ENCODE measurements at regions not wholly inside any gene's neighbourhood (a gene's known extent, or its start where the extent isn't known, plus 50 kb on each side); places are given as distances from the start of the nearest gene placed in this dataset.

DNA sequence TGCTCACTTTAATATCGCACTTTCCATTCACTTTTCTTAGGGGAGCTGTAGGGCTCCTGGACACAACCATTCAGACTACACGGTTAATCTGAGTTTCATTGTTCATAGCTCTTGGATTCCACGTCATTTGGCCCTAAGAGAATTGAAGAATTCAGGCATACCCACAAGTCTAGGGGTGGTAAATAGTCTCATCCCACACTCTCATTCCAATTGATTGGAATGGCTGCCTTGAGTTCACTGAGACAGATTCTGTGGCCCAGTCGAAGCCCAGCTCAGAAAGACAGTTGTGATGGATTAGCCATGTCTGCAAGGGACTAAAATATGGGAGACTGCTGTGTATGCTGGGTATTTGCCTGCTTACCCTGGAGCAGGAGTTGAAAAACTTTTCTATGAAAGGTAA, 124.6 kb downstream of the TFCP2L1 start:
- no peaks in the 10 kb centered on the region for H3K4me1 ChIP-seq (ENCODE audit: control insufficient read depth, extremely low read depth, insufficient read depth, low read length)
- no peaks in the 10 kb centered on the region for H3K27me3 ChIP-seq (ENCODE audit: control insufficient read depth in 2 of 2, insufficient read depth in 2 of 2, low read length in 2 of 2)
- no peak for FAIRE-seq
- ChIA-PET CTCF (interaction anchor here (0.6 to 2.0 kb wide), 3 partner anchors 9 to 156 kb away, joined by 3 to 5 read pairs (median 3); no protein-coding TSS in a partner anchor), POLR2A (no interaction called here)
- dilution Hi-C loops (cut with MboI; ENCODE audit: extremely low pct_ligation_motif_present, low sequenced_read_pairs) = no loop called here
- no peak overlapping the region for H2AFZ ChIP-seq (ENCODE audit: low read depth, low read length)
- H3K4me3 ChIP-seq (replicated peaks in 1 of 3; ENCODE audit: insufficient read depth in 1 of 3, low read depth in 1 of 3, low read length in 3 of 3) = no peak overlapping the region
- H3K9ac ChIP-seq (replicated peaks; ENCODE audit: extremely low read depth, insufficient read depth, low read length) = no peak overlapping the region
- intact Hi-C loops (cut with micrococcal nuclease) = no loop called here
- no peaks in the 10 kb centered on the region for H4K20me1 ChIP-seq (replicated peaks; ENCODE audit: control insufficient read depth, extremely low read depth, insufficient read depth, low read length)
- TF ChIP-seq EZH2 (IDR thresholded peaks at IDR 0.05; ENCODE audit: borderline replicate concordance, low read depth, low read length, severe bottlenecking) (no peak), POLR2A (IDR thresholded peaks at IDR 0.05; ENCODE audit: low read depth, low read length) (no peak), FOS (IDR thresholded peaks at IDR 0.05; ENCODE audit: borderline replicate concordance, insufficient read depth, low read length) (no peak)
- TF ChIP-seq, protein P1, sequence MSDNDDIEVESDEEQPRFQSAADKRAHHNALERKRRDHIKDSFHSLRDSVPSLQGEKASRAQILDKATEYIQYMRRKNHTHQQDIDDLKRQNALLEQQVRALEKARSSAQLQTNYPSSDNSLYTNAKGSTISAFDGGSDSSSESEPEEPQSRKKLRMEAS (IDR thresholded peaks at IDR 0.05; ENCODE audit: insufficient read depth, insufficient read length) = no peak
- no peak for DNase-seq (ENCODE audit: low read depth, low spot score)
- peaks cover 2% of the 10 kb centered on the region for H3K9me3 ChIP-seq (replicated peaks; ENCODE audit: control insufficient read depth, insufficient read depth, low read length)
- no peaks in the 10 kb centered on the region for H3K9me1 ChIP-seq (replicated peaks; ENCODE audit: control insufficient read depth, extremely low read depth, insufficient read depth, low read length)
- no peaks in the 10 kb centered on the region for H3K79me2 ChIP-seq (ENCODE audit: control insufficient read depth, insufficient read depth, low read length)
- H3K4me2 ChIP-seq (ENCODE audit: insufficient read depth, low read length) = no peak overlapping the region
- H3K36me3 ChIP-seq (ENCODE audit: control insufficient read depth in 2 of 2, extremely low read depth in 1 of 2, insufficient read depth in 2 of 2, low read length in 2 of 2) = no peaks in the 10 kb centered on the region
- no peak overlapping the region for H3K27ac ChIP-seq (ENCODE audit: insufficient read depth, low read depth, low read length)
- no TSS peak for BruUV-seq (replicated peaks)

DNA sequence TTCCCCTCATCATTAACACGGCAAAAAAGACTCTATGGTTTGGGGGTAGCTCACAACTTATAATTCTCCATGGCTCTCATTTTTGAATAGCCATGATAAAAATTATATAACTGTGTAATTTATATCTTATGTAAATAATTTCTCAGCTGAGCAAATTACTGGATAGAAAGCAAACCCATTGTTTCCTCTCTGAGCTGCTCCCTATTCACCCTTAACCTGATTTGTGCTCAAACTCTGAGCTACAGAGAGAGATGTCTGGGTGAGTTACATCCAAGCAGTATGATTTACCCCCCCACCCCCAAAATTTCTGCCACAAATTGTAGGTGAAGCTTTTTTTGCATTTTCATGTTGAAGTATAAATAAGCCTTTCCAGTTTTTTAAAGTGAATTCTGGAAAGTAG, 123.7 kb downstream of the TFCP2L1 start:
- no peak for DNase-seq (ENCODE audit: low read depth, low spot score)
- H3K9ac ChIP-seq (replicated peaks; ENCODE audit: extremely low read depth, insufficient read depth, low read length) = no peak overlapping the region
- no peak for FAIRE-seq
- H3K27me3 ChIP-seq (ENCODE audit: control insufficient read depth in 2 of 2, insufficient read depth in 2 of 2, low read length in 2 of 2) = no peaks in the 10 kb centered on the region
- H3K4me1 ChIP-seq (ENCODE audit: control insufficient read depth, extremely low read depth, insufficient read depth, low read length) = no peaks in the 10 kb centered on the region
- no peaks in the 10 kb centered on the region for H3K79me2 ChIP-seq (ENCODE audit: control insufficient read depth, insufficient read depth, low read length)
- peaks cover 2% of the 10 kb centered on the region for H3K9me3 ChIP-seq (replicated peaks; ENCODE audit: control insufficient read depth, insufficient read depth, low read length)
- H4K20me1 ChIP-seq (replicated peaks; ENCODE audit: control insufficient read depth, extremely low read depth, insufficient read depth, low read length) = no peaks in the 10 kb centered on the region
- ChIA-PET CTCF (interaction anchor here (0.9 to 2.0 kb wide), 2 partner anchors 8 to 34 kb away, joined by 3 to 5 read pairs; no protein-coding TSS in a partner anchor), POLR2A (no interaction called here)
- dilution Hi-C loops (cut with MboI; ENCODE audit: extremely low pct_ligation_motif_present, low sequenced_read_pairs) = no loop called here
- H3K4me2 ChIP-seq (ENCODE audit: insufficient read depth, low read length) = no peak overlapping the region
- intact Hi-C loops (cut with micrococcal nuclease) = no loop called here
- no peaks in the 10 kb centered on the region for H3K36me3 ChIP-seq (ENCODE audit: control insufficient read depth in 2 of 2, extremely low read depth in 1 of 2, insufficient read depth in 2 of 2, low read length in 2 of 2)
- BruUV-seq (replicated peaks) = no TSS peak
- H3K27ac ChIP-seq (ENCODE audit: insufficient read depth, low read depth, low read length) = no peak overlapping the region
- H3K9me1 ChIP-seq (replicated peaks; ENCODE audit: control insufficient read depth, extremely low read depth, insufficient read depth, low read length) = no peaks in the 10 kb centered on the region
- no peak overlapping the region for H2AFZ ChIP-seq (ENCODE audit: low read depth, low read length)
- H3K4me3 ChIP-seq (replicated peaks in 1 of 3; ENCODE audit: insufficient read depth in 1 of 3, low read depth in 1 of 3, low read length in 3 of 3) = no peak overlapping the region
- TF ChIP-seq EZH2 (IDR thresholded peaks at IDR 0.05; ENCODE audit: borderline replicate concordance, low read depth, low read length, severe bottlenecking) (no peak), POLR2A (IDR thresholded peaks at IDR 0.05; ENCODE audit: low read depth, low read length) (no peak), FOS (IDR thresholded peaks at IDR 0.05; ENCODE audit: borderline replicate concordance, insufficient read depth, low read length) (no peak), GATA2 (IDR thresholded peaks at IDR 0.05; ENCODE audit: insufficient read depth, insufficient read length, low read depth, low read length) (no peak), POLR2AphosphoS5 (IDR thresholded peaks at IDR 0.05; ENCODE audit: insufficient read depth, low read depth, low read length) (no peak), JUN (IDR thresholded peaks at IDR 0.05; ENCODE audit: borderline replicate concordance, insufficient read depth, insufficient read length, low read depth) (no peak), MYC (IDR thresholded peaks at IDR 0.05; ENCODE audit: low read depth, low read length) (no peak)
- TF ChIP-seq, protein P1 (IDR thresholded peaks at IDR 0.05; ENCODE audit: insufficient read depth, insufficient read length) = no peak
- TF ChIP-seq, protein P2, sequence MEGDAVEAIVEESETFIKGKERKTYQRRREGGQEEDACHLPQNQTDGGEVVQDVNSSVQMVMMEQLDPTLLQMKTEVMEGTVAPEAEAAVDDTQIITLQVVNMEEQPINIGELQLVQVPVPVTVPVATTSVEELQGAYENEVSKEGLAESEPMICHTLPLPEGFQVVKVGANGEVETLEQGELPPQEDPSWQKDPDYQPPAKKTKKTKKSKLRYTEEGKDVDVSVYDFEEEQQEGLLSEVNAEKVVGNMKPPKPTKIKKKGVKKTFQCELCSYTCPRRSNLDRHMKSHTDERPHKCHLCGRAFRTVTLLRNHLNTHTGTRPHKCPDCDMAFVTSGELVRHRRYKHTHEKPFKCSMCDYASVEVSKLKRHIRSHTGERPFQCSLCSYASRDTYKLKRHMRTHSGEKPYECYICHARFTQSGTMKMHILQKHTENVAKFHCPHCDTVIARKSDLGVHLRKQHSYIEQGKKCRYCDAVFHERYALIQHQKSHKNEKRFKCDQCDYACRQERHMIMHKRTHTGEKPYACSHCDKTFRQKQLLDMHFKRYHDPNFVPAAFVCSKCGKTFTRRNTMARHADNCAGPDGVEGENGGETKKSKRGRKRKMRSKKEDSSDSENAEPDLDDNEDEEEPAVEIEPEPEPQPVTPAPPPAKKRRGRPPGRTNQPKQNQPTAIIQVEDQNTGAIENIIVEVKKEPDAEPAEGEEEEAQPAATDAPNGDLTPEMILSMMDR (IDR thresholded peaks at IDR 0.05; ENCODE audit: extremely low read depth in 1 of 2, insufficient read depth in 1 of 2, low read depth in 1 of 2, low read length in 2 of 2) = no peak
